B cell (primary cell): ENCODE measurements at regions not wholly inside any gene's neighbourhood (a gene's known extent, or its start where the extent isn't known, plus 50 kb on each side); places are given as distances from the start of the nearest gene placed in this dataset.

Experiments used
- ATAC-seq: fragments of 200-7000 bp; cut with Tn5 transposase; one replicate; pipeline ENCODE4 v1.10.0; 2021; ENCODE audit warnings: low read depth, mild to moderate bottlenecking, moderate number of reproducible peaks, moderate library complexity
- CTCF ChIA-PET: fragments of 350-600 bp; sonication (Branson Sonifier 250); formaldehyde crosslinking; loops from one replicate; lab custom pipeline; 2021; ENCODE audit warnings: antibody characterized with exemption, inconsistent platforms; lab: Charles Lee
- POLR2A ChIA-PET: fragments of 350-600 bp; sonication (Branson Sonifier 250); formaldehyde crosslinking; loops from one replicate; lab custom pipeline; 2021; ENCODE audit warnings: antibody characterized with exemption; lab: Charles Lee
- DNase-seq: peaks from one replicate; pipeline ENCODE4 v3.0.0; 2013
- H2AFZ ChIP-seq: 2 replicates; pipeline ENCODE4 v1.6.1; 2012; ENCODE audit warnings: mild to moderate bottlenecking, low read depth, low read length; ENCODE audit not compliant: insufficient read depth, poor library complexity, severe bottlenecking
- H3K27ac ChIP-seq, 2 donors: 1 replicate in 1 of 2; 2 replicates in 1 of 2; pipeline ENCODE4 v1.5.1; 2012 to 2013; ENCODE audit warnings: low read length in 2 of 2, mild to moderate bottlenecking in 2 of 2, moderate library complexity in 1 of 2
- H3K27me3 ChIP-seq, 4 experiments: fragments of 200-600 bp in 1 of 4; sonication (generic) in 1 of 4; replicated peaks in 1 of 4; 1 replicate in 2 of 4; 2 replicates in 2 of 4; pipeline versions ENCODE4 v1.6.1 to v1.7.0; 2013 to 2016; ENCODE audit warnings: low read length in 3 of 4, mild to moderate bottlenecking in 2 of 4, mixed read lengths in 1 of 4, moderate library complexity in 1 of 4; ENCODE audit not compliant: insufficient read depth in 4 of 4, control insufficient read depth in 3 of 4; ENCODE audit errors: control extremely low read depth in 1 of 4
- H3K36me3 ChIP-seq, 2 experiments: replicated peaks in 1 of 2; 1 replicate in 1 of 2; 2 replicates in 1 of 2; pipeline versions ENCODE4 v1.6.1 to v1.7.1; 2013; ENCODE audit warnings: low read length in 1 of 2; ENCODE audit not compliant: insufficient read depth in 2 of 2, control insufficient read depth in 1 of 2; ENCODE audit errors: control extremely low read depth in 1 of 2, extremely low read depth in 1 of 2
- H3K4me1 ChIP-seq, 2 donors: fragments of 200-600 bp in 1 of 2; sonication (generic) in 1 of 2; 1 replicate in 1 of 2; 2 replicates in 1 of 2; pipeline versions ENCODE4 v1.5.1 to v1.6.1; 2013 to 2017; ENCODE audit warnings: low read length in 2 of 2; ENCODE audit not compliant: control insufficient read depth in 2 of 2, insufficient read depth in 2 of 2
- H3K4me2 ChIP-seq: replicated peaks from 2 replicates; pipeline ENCODE3; 2012; ENCODE audit warnings: mild to moderate bottlenecking, low read depth, low read length; ENCODE audit not compliant: poor library complexity, severe bottlenecking
- H3K4me3 ChIP-seq, 5 experiments: fragments of 200-600 bp in 1 of 5; sonication (generic) in 1 of 5; 1 replicate in 3 of 5; 2 replicates in 2 of 5; pipeline versions ENCODE4 v1.5.1 to v1.7.0; 2011 to 2016; ENCODE audit warnings: low read length in 4 of 5, mild to moderate bottlenecking in 4 of 5, low read depth in 2 of 5, control low read depth in 1 of 5, moderate library complexity in 1 of 5; ENCODE audit not compliant: insufficient read depth in 1 of 5; ENCODE audit errors: control extremely low read depth in 1 of 5, extremely low read depth in 1 of 5
- H3K79me2 ChIP-seq: fragments of 200-600 bp; sonication (generic); one replicate; pipeline ENCODE4 v1.6.0; 2016; ENCODE audit warnings: low read length; ENCODE audit not compliant: control insufficient read depth, insufficient read depth
- H3K9ac ChIP-seq: fragments of 200-600 bp; sonication (generic); 2 replicates; pipeline ENCODE4 v1.6.1; 2017; ENCODE audit warnings: mild to moderate bottlenecking, low read length, moderate library complexity
- H3K9me3 ChIP-seq, 3 donors: one replicate each; pipeline versions ENCODE4 v1.6.1 to v1.7.1; 2013; ENCODE audit warnings: low read length in 2 of 3; ENCODE audit not compliant: control insufficient read depth in 2 of 3, insufficient read depth in 1 of 3; ENCODE audit errors: control extremely low read depth in 1 of 3
- H4K20me1 ChIP-seq: 2 replicates; pipeline ENCODE4 v1.6.0; 2012; ENCODE audit warnings: mild to moderate bottlenecking, low read length; ENCODE audit not compliant: insufficient read depth, control insufficient read depth, poor library complexity, severe bottlenecking
- H3K27ac Mint-ChIP-seq: one replicate; pipeline ENCODE4 v1.8.0; 2021; ENCODE audit warnings: mixed read lengths
- H3K27me3 Mint-ChIP-seq: one replicate; pipeline ENCODE4 v1.8.0; 2021; ENCODE audit warnings: mixed read lengths
- H3K4me1 Mint-ChIP-seq: one replicate; pipeline ENCODE4 v1.8.0; 2021; ENCODE audit warnings: mixed read lengths
- H3K4me3 Mint-ChIP-seq: one replicate; pipeline ENCODE4 v1.8.0; 2021; ENCODE audit warnings: mixed read lengths
- H3K9me3 Mint-ChIP-seq: one replicate; pipeline ENCODE4 v1.8.0; 2022; ENCODE audit warnings: mixed read lengths; ENCODE audit not compliant: insufficient read depth
- EZH2 ChIP-seq: IDR thresholded peaks from 2 replicates; pipeline ENCODE4 v1.6.1; 2012; ENCODE audit warnings: borderline replicate concordance, low read depth, mild to moderate bottlenecking, moderate library complexity, low read length; ENCODE audit not compliant: insufficient read depth, poor library complexity, severe bottlenecking
- WGBS: methylation state at CpG from one replicate; pipeline ENCODE4 v1.1.5; 2013; ENCODE audit warnings: missing lambda C conversion rate; ENCODE audit not compliant: insufficient coverage; 5-methylcytosine and 5-hydroxymethylcytosine counted together
- intact Hi-C: fragments of 100-400 bp; cut with micrococcal nuclease; formaldehyde crosslinking; loops from one replicate; pipeline ENCODE4 v1.10.0; 2022
- TF ChIP-seq, protein P1 (sequence below): fragments of 200-600 bp; IDR thresholded peaks from one replicate; pipeline ENCODE4 v1.8.0; 2022; ENCODE audit warnings: antibody characterized with exemption, mild to moderate bottlenecking

GRCh38 chr3:159102001-159102400, 300.1 kb downstream of the MFSD1 start:
- Mint-ChIP-seq H3K4me1 (no peaks in the 10 kb centered on the region), H3K27me3 (no peaks in the 10 kb centered on the region), H3K27ac (no peak overlapping the region), H3K4me3 (no peak overlapping the region), H3K9me3 (no peaks in the 10 kb centered on the region)
- POLR2A ChIA-PET = no interaction called here
- Histone ChIP-seq H3K27me3 (no peaks in the 10 kb centered on the region), H4K20me1 (no peaks in the 10 kb centered on the region), H3K4me1 (no peaks in the 10 kb centered on the region), H2AFZ (no peak overlapping the region), H3K79me2 (no peaks in the 10 kb centered on the region), H3K4me2 (no peak overlapping the region), H3K27ac (no peak overlapping the region), H3K36me3 (no peaks in the 10 kb centered on the region), H3K9ac (no peak overlapping the region), H3K4me3 (no peak overlapping the region), H3K9me3 (no peaks in the 10 kb centered on the region)
- no peak for TF ChIP-seq EZH2
- TF ChIP-seq, protein P1, sequence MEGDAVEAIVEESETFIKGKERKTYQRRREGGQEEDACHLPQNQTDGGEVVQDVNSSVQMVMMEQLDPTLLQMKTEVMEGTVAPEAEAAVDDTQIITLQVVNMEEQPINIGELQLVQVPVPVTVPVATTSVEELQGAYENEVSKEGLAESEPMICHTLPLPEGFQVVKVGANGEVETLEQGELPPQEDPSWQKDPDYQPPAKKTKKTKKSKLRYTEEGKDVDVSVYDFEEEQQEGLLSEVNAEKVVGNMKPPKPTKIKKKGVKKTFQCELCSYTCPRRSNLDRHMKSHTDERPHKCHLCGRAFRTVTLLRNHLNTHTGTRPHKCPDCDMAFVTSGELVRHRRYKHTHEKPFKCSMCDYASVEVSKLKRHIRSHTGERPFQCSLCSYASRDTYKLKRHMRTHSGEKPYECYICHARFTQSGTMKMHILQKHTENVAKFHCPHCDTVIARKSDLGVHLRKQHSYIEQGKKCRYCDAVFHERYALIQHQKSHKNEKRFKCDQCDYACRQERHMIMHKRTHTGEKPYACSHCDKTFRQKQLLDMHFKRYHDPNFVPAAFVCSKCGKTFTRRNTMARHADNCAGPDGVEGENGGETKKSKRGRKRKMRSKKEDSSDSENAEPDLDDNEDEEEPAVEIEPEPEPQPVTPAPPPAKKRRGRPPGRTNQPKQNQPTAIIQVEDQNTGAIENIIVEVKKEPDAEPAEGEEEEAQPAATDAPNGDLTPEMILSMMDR = no peak
- no peak for DNase-seq
- intact Hi-C loops = no loop called here
- WGBS = no CpG with 5 or more reads among the region's 1 CpG
- no peak for ATAC-seq
- CTCF ChIA-PET = no interaction called here

GRCh38 chr3:159112724-159113123, 310.9 kb downstream of the MFSD1 start:
- DNase-seq (no peak), ATAC-seq (no peak)
- H3K4me1 ChIP-seq = no peaks in the 10 kb centered on the region
- no peaks in the 10 kb centered on the region for H4K20me1 ChIP-seq
- no peak overlapping the region for H3K9ac ChIP-seq
- Mint-ChIP-seq H3K9me3 (peaks cover 2% of the 10 kb centered on the region), H3K27ac (no peak overlapping the region), H3K4me3 (no peak overlapping the region), H3K27me3 (no peaks in the 10 kb centered on the region), H3K4me1 (peaks cover 1% of the 10 kb centered on the region)
- TF ChIP-seq, protein P1 = no peak
- no peak for TF ChIP-seq EZH2
- no peak overlapping the region for H3K4me2 ChIP-seq
- no peaks in the 10 kb centered on the region for H3K27me3 ChIP-seq
- no peaks in the 10 kb centered on the region for H3K36me3 ChIP-seq
- H3K79me2 ChIP-seq = no peaks in the 10 kb centered on the region
- H2AFZ ChIP-seq = no peak overlapping the region
- CTCF ChIA-PET = no interaction called here
- no peak overlapping the region for H3K27ac ChIP-seq
- no peaks in the 10 kb centered on the region for H3K9me3 ChIP-seq
- intact Hi-C loops = no loop called here
- no peak overlapping the region for H3K4me3 ChIP-seq
- POLR2A ChIA-PET = no interaction called here
